ENCODE measurements at regions not wholly inside any gene's neighbourhood (a gene's known extent, or its start where the extent isn't known, plus 50 kb on each side); places are given as distances from the start of the nearest gene placed in this dataset.

DNA sequence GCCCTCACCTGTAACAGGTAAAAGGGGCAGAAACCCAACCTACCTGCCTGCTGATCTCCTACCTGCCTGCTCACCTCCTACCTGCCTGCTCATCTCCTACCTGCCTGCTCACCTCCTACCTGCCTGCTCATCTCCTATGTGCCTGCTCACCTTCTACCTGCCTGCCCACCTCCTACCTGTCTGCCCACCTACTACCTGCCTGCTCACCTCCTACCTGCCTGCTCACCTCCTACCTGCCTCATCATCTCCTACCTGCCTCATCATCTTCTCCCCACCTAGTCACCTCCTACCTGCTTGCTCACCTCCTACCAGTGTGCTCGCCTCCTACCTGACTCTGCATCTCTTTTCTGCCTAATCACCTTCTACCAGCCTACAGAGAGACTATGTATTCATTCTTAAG lies 452.9 kb downstream of the MATN1 start:
- no TSS peak for BruUV-seq (replicated peaks)
- WGBS (ENCODE audit: insufficient coverage, insufficient replicate concordance, low lambda C conversion rate, missing lambda C conversion rate), result 0% methylated on average over 1 of the region's 1 CpG
- no peak overlapping the region for H3K4me2 ChIP-seq (ENCODE audit: control insufficient read depth, insufficient read depth)
- DNase-seq (ENCODE audit: low read depth, low spot score) (no peak), ATAC-seq (no peak), FAIRE-seq (no peak)
- H3K9ac ChIP-seq (ENCODE audit: control insufficient read depth, insufficient read depth, low read length), result no peak overlapping the region
- ChIA-PET CTCF (no interaction called here), SMC1A (ENCODE audit: uncharacterized antibody, unreplicated experiment) (no interaction called here), POLR2A (no interaction called here), RAD21 (ENCODE audit: unreplicated experiment) (no interaction called here)
- no peaks in the 10 kb centered on the region for H4K20me1 ChIP-seq (ENCODE audit: control insufficient read depth, insufficient read depth)
- in situ Hi-C loops (cut with MboI) (no loop called here), intact Hi-C loops (cut with micrococcal nuclease; ENCODE audit: unreplicated experiment) (no loop called here)
- no peaks in the 10 kb centered on the region; a peak in 1 of 4 replicates for H3K36me3 ChIP-seq (ENCODE audit: control insufficient read depth in 2 of 2, insufficient read depth in 2 of 2, low read length in 1 of 2)
- no peak overlapping the region for H3K4me3 ChIP-seq
- H3K27ac ChIP-seq (ENCODE audit: control insufficient read depth, insufficient read depth), result no peak overlapping the region
- H2AFZ ChIP-seq (ENCODE audit: control insufficient read depth, low read depth, low read length), result no peak overlapping the region
- no peaks in the 10 kb centered on the region for H3K79me2 ChIP-seq (ENCODE audit: control insufficient read depth, insufficient read depth, low read length)
- H3K4me1 ChIP-seq (ENCODE audit: control insufficient read depth, insufficient read depth, low read length), result no peaks in the 10 kb centered on the region
- H3K9me3 ChIP-seq (replicated peaks; ENCODE audit: control insufficient read depth, insufficient read depth, low read length), result no peaks in the 10 kb centered on the region; the same call in 2 of the 3 replicates
- H3K27me3 ChIP-seq (replicated peaks in 1 of 2; ENCODE audit: control insufficient read depth in 2 of 2, insufficient read depth in 2 of 2, low read length in 1 of 2), result no peaks in the 10 kb centered on the region; a peak in 3 of 4 replicates
- TF ChIP-seq ATF7 (IDR thresholded peaks at IDR 0.05; ENCODE audit: low read depth) (no peak), SUPT20H (IDR thresholded peaks at IDR 0.05; ENCODE audit: borderline replicate concordance, control insufficient read depth, low read depth, low read length) (no peak), TCF3 (IDR thresholded peaks at IDR 0.05; ENCODE audit: borderline replicate concordance, insufficient read depth, low read depth, low read length) (no peak), NR2C2 (IDR thresholded peaks at IDR 0.05; ENCODE audit: borderline replicate concordance, control insufficient read depth, insufficient read length, low read depth) (no peak), POU2F2 (IDR thresholded peaks at IDR 0.05; ENCODE audit: borderline replicate concordance, low read depth, low read length) (no peak), BRCA1 (IDR thresholded peaks at IDR 0.05; ENCODE audit: low read depth, low read length) (no peak), KDM1A (IDR thresholded peaks at IDR 0.05; ENCODE audit: borderline replicate concordance) (no peak), ESRRA (IDR thresholded peaks at IDR 0.05; ENCODE audit: low read length) (no peak), CHD1 (IDR thresholded peaks at IDR 0.05; ENCODE audit: low read depth, low read length) (no peak)
